ENCODE measurements at regions not wholly inside any gene's neighbourhood (a gene's known extent, or its start where the extent isn't known, plus 50 kb on each side); places are given as distances from the start of the nearest gene placed in this dataset.

GRCh38 chr13:56893843-56894242 is 246.9 kb upstream of the PRR20A start:
- Mint-ChIP-seq H3K9me3 (no peaks in the 10 kb centered on the region), H3K27ac (no peak overlapping the region), H3K4me1 (no peaks in the 10 kb centered on the region), H3K36me3 (no peaks in the 10 kb centered on the region), H3K4me3 (no peak overlapping the region), H3K27me3 (ENCODE audit: low read depth) (no peaks in the 10 kb centered on the region)
- ChIA-PET POLR2A (no interaction called here), CTCF (no interaction called here)
- ATAC-seq (no peak), DNase-seq (ENCODE audit: low spot score) (no peak)
- TF ChIP-seq, protein P1, sequence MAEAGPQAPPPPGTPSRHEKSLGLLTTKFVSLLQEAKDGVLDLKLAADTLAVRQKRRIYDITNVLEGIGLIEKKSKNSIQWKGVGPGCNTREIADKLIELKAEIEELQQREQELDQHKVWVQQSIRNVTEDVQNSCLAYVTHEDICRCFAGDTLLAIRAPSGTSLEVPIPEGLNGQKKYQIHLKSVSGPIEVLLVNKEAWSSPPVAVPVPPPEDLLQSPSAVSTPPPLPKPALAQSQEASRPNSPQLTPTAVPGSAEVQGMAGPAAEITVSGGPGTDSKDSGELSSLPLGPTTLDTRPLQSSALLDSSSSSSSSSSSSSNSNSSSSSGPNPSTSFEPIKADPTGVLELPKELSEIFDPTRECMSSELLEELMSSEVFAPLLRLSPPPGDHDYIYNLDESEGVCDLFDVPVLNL (CRISPR knock-in tag; IDR thresholded peaks at IDR 0.05; ENCODE audit: borderline replicate concordance, low read depth): no peak
- TF ChIP-seq RORB (CRISPR knock-in tag; IDR thresholded peaks at IDR 0.05) (no peak), MXD4 (CRISPR knock-in tag; IDR thresholded peaks at IDR 0.05; ENCODE audit: borderline replicate concordance) (no peak), ZBTB43 (CRISPR knock-in tag; IDR thresholded peaks at IDR 0.05) (no peak), ATF1 (CRISPR knock-in tag; IDR thresholded peaks at IDR 0.05) (no peak), GABPB1 (CRISPR knock-in tag; IDR thresholded peaks at IDR 0.05) (no peak), SMAD4 (CRISPR knock-in tag; IDR thresholded peaks at IDR 0.05) (no peak), STAT6 (CRISPR knock-in tag; conservative IDR thresholded peaks at IDR 0.05; ENCODE audit: low read depth) (no peak), ZNF138 (CRISPR knock-in tag; conservative IDR thresholded peaks at IDR 0.05) (no peak), ARID4B (CRISPR knock-in tag; IDR thresholded peaks at IDR 0.05; ENCODE audit: borderline replicate concordance) (no peak), NR3C1 (CRISPR knock-in tag; conservative IDR thresholded peaks at IDR 0.05; ENCODE audit: low read depth) (no peak)
- TF ChIP-seq, protein P2, sequence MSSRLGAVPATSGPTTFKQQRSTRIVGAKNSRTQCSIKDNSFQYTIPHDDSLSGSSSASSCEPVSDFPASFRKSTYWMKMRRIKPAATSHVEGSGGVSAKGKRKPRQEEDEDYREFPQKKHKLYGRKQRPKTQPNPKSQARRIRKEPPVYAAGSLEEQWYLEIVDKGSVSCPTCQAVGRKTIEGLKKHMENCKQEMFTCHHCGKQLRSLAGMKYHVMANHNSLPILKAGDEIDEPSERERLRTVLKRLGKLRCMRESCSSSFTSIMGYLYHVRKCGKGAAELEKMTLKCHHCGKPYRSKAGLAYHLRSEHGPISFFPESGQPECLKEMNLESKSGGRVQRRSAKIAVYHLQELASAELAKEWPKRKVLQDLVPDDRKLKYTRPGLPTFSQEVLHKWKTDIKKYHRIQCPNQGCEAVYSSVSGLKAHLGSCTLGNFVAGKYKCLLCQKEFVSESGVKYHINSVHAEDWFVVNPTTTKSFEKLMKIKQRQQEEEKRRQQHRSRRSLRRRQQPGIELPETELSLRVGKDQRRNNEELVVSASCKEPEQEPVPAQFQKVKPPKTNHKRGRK (CRISPR knock-in tag; IDR thresholded peaks at IDR 0.05; ENCODE audit: borderline replicate concordance): no peak
- TF ChIP-seq, protein P3, sequence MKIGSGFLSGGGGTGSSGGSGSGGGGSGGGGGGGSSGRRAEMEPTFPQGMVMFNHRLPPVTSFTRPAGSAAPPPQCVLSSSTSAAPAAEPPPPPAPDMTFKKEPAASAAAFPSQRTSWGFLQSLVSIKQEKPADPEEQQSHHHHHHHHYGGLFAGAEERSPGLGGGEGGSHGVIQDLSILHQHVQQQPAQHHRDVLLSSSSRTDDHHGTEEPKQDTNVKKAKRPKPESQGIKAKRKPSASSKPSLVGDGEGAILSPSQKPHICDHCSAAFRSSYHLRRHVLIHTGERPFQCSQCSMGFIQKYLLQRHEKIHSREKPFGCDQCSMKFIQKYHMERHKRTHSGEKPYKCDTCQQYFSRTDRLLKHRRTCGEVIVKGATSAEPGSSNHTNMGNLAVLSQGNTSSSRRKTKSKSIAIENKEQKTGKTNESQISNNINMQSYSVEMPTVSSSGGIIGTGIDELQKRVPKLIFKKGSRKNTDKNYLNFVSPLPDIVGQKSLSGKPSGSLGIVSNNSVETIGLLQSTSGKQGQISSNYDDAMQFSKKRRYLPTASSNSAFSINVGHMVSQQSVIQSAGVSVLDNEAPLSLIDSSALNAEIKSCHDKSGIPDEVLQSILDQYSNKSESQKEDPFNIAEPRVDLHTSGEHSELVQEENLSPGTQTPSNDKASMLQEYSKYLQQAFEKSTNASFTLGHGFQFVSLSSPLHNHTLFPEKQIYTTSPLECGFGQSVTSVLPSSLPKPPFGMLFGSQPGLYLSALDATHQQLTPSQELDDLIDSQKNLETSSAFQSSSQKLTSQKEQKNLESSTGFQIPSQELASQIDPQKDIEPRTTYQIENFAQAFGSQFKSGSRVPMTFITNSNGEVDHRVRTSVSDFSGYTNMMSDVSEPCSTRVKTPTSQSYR (CRISPR knock-in tag; IDR thresholded peaks at IDR 0.05): no peak
